ENCODE measurements at regions not wholly inside any gene's neighbourhood (a gene's known extent, or its start where the extent isn't known, plus 50 kb on each side); places are given as distances from the start of the nearest gene placed in this dataset.
"Not testable (repeated sequence)": the region's sequence is repeated elsewhere in the genome, so short reads cannot be mapped to it uniquely, and the experiment has no call there.

- Mint-ChIP-seq H3K4me1 (no peaks in the 10 kb centered on the region), H3K36me3 (no peaks in the 10 kb centered on the region), H3K27ac (no peak overlapping the region), H3K9me3 (peaks cover 2% of the 10 kb centered on the region), H3K4me3 (no peak overlapping the region)
- DNase-seq (ENCODE audit: low spot score in 2 of 2) (no peak), ATAC-seq (no peak)
Measured at GRCh38 chr2:66127061-66127460, 307.9 kb upstream of the MEIS1 start.

GRCh38 chr2:66125951-66126350, 309.0 kb upstream of the MEIS1 start:
- Mint-ChIP-seq H3K4me1 (no peaks in the 10 kb centered on the region), H3K9me3 (peaks cover 2% of the 10 kb centered on the region), H3K27ac (no peak overlapping the region), H3K4me3 (no peak overlapping the region), H3K36me3 (no peaks in the 10 kb centered on the region)
- no peak for DNase-seq (ENCODE audit: low spot score in 2 of 2)
- ATAC-seq = no peak

- Mint-ChIP-seq H3K4me1 (no peaks in the 10 kb centered on the region), H3K27ac (no peak overlapping the region), H3K36me3 (no peaks in the 10 kb centered on the region), H3K9me3 (peaks cover 5% of the 10 kb centered on the region), H3K4me3 (no peak overlapping the region)
- no peak for DNase-seq (ENCODE audit: low spot score in 2 of 2)
- no peak for ATAC-seq
Measured at GRCh38 chr2:66122516-66122915, 312.4 kb upstream of the MEIS1 start.

GRCh38 chr2:66121946-66122345, 313.0 kb upstream of the MEIS1 start:
- Mint-ChIP-seq H3K36me3 (no peaks in the 10 kb centered on the region), H3K4me3 (no peak overlapping the region), H3K27ac (no peak overlapping the region), H3K9me3 (peaks cover 5% of the 10 kb centered on the region), H3K4me1 (no peaks in the 10 kb centered on the region)
- no peak for ATAC-seq
- DNase-seq (ENCODE audit: low spot score in 2 of 2) = no peak

- H3K36me3 Mint-ChIP-seq = no peaks in the 10 kb centered on the region
- no peak for DNase-seq (ENCODE audit: low spot score in 2 of 2)
- no peak overlapping the region for H3K27ac Mint-ChIP-seq
- H3K4me3 Mint-ChIP-seq = no peak overlapping the region
- H3K4me1 Mint-ChIP-seq = no peaks in the 10 kb centered on the region
- ATAC-seq = no peak
- H3K9me3 Mint-ChIP-seq = peaks cover 11% of the 10 kb centered on the region
Measured at GRCh38 chr2:66113988-66114625, 320.8 kb upstream of the MEIS1 start.

GRCh38 chr2:66111706-66112105, 323.2 kb upstream of the MEIS1 start:
- no peaks in the 10 kb centered on the region for H3K4me1 Mint-ChIP-seq
- H3K36me3 Mint-ChIP-seq = no peaks in the 10 kb centered on the region
- peaks cover 12% of the 10 kb centered on the region for H3K9me3 Mint-ChIP-seq
- no peak overlapping the region for H3K4me3 Mint-ChIP-seq
- no peak overlapping the region for H3K27ac Mint-ChIP-seq
- no peak for DNase-seq (ENCODE audit: low spot score in 2 of 2)
- ATAC-seq = no peak

GRCh38 chr2:66110608-66111007, 324.3 kb upstream of the MEIS1 start:
- no peak overlapping the region for H3K4me3 Mint-ChIP-seq
- H3K36me3 Mint-ChIP-seq = no peaks in the 10 kb centered on the region
- ATAC-seq (no peak), DNase-seq (ENCODE audit: low spot score in 2 of 2) (no peak)
- H3K4me1 Mint-ChIP-seq = no peaks in the 10 kb centered on the region
- H3K9me3 Mint-ChIP-seq = peaks cover 12% of the 10 kb centered on the region
- no peak overlapping the region for H3K27ac Mint-ChIP-seq

GRCh38 chr2:66110086-66110485, 324.8 kb upstream of the MEIS1 start:
- Mint-ChIP-seq H3K36me3 (no peaks in the 10 kb centered on the region), H3K4me3 (no peak overlapping the region), H3K4me1 (no peaks in the 10 kb centered on the region), H3K27ac (no peak overlapping the region), H3K9me3 (peaks cover 12% of the 10 kb centered on the region)
- ATAC-seq (no peak), DNase-seq (ENCODE audit: low spot score in 2 of 2) (no peak)

- DNase-seq (ENCODE audit: low spot score in 2 of 2) (no peak), ATAC-seq (no peak)
- Mint-ChIP-seq H3K36me3 (no peaks in the 10 kb centered on the region), H3K4me3 (no peak overlapping the region), H3K4me1 (no peaks in the 10 kb centered on the region), H3K9me3 (peaks cover 12% of the 10 kb centered on the region), H3K27ac (no peak overlapping the region)
Measured at GRCh38 chr2:66109419-66109818, 325.5 kb upstream of the MEIS1 start.

- no peak overlapping the region for H3K27ac Mint-ChIP-seq
- ATAC-seq = no peak
- H3K36me3 Mint-ChIP-seq = no peaks in the 10 kb centered on the region
- H3K9me3 Mint-ChIP-seq = peaks cover 7% of the 10 kb centered on the region
- DNase-seq (ENCODE audit: low spot score in 2 of 2) = no peak
- no peak overlapping the region for H3K4me3 Mint-ChIP-seq
- H3K4me1 Mint-ChIP-seq = no peaks in the 10 kb centered on the region
Measured at GRCh38 chr2:66105066-66105753, 329.7 kb upstream of the MEIS1 start.

GRCh38 chr2:66103581-66103980, 331.3 kb upstream of the MEIS1 start:
- Mint-ChIP-seq H3K4me1 (no peaks in the 10 kb centered on the region), H3K4me3 (no peak overlapping the region), H3K9me3 (peaks cover 3% of the 10 kb centered on the region), H3K36me3 (no peaks in the 10 kb centered on the region), H3K27ac (no peak overlapping the region)
- DNase-seq (ENCODE audit: low spot score in 2 of 2) (no peak), ATAC-seq (no peak)

GRCh38 chr2:66101206-66101605, 333.7 kb upstream of the MEIS1 start:
- H3K4me1 Mint-ChIP-seq = no peaks in the 10 kb centered on the region
- no peak for ATAC-seq

GRCh38 chr2:66095820-66096345, 339.0 kb upstream of the MEIS1 start:
- ATAC-seq (no peak), DNase-seq (ENCODE audit: low spot score in 2 of 2) (no peak)
- H3K4me3 Mint-ChIP-seq = no peak overlapping the region
- no peak overlapping the region for H3K27ac Mint-ChIP-seq
- peaks cover 9% of the 10 kb centered on the region for H3K9me3 Mint-ChIP-seq
- H3K36me3 Mint-ChIP-seq = no peaks in the 10 kb centered on the region
- H3K4me1 Mint-ChIP-seq = no peaks in the 10 kb centered on the region

More at GRCh38 chr2:66101206-66101605, 333.7 kb upstream of the MEIS1 start:
- DNase-seq (ENCODE audit: low spot score in 2 of 2) = no peak
- H3K27ac Mint-ChIP-seq = no peak overlapping the region
- H3K36me3 Mint-ChIP-seq = no peaks in the 10 kb centered on the region
- peaks cover 9% of the 10 kb centered on the region for H3K9me3 Mint-ChIP-seq
- H3K4me3 Mint-ChIP-seq = no peak overlapping the region

- H3K36me3 Mint-ChIP-seq; H3K4me3 Mint-ChIP-seq; ATAC-seq; H3K27ac Mint-ChIP-seq; H3K4me1 Mint-ChIP-seq; DNase-seq (ENCODE audit: low spot score in 2 of 2): not testable (repeated sequence)
- H3K9me3 Mint-ChIP-seq = peaks cover 14% of the 10 kb centered on the region
Measured at GRCh38 chr2:66094689-66095088, 340.2 kb upstream of the MEIS1 start.

GRCh38 chr2:66093371-66093770, 341.6 kb upstream of the MEIS1 start:
- Mint-ChIP-seq H3K27ac (no peak overlapping the region), H3K4me3 (no peak overlapping the region), H3K9me3 (peaks cover 19% of the 10 kb centered on the region), H3K36me3 (no peaks in the 10 kb centered on the region), H3K4me1 (no peaks in the 10 kb centered on the region)
- DNase-seq (ENCODE audit: low spot score in 2 of 2) (no peak), ATAC-seq (no peak)

- Mint-ChIP-seq H3K4me3 (no peak overlapping the region), H3K4me1 (no peaks in the 10 kb centered on the region), H3K9me3 (peaks cover 15% of the 10 kb centered on the region), H3K27ac (no peak overlapping the region), H3K36me3 (no peaks in the 10 kb centered on the region)
- no peak for DNase-seq (ENCODE audit: low spot score in 2 of 2)
- ATAC-seq = no peak
Measured at GRCh38 chr2:66084948-66085590, 349.9 kb upstream of the MEIS1 start.

Measured in stimulated activated effector memory CD8-positive, alpha-beta T cell treated with anti-CD3 and anti-CD28 coated beads, Interleukin-12 subunit alpha, Interleukin-12 subunit beta, amount 100 ng/mL, for 72 hours (primary cell).